Natural killer cell (primary cell): ENCODE measurements at regions not wholly inside any gene's neighbourhood (a gene's known extent, or its start where the extent isn't known, plus 50 kb on each side); places are given as distances from the start of the nearest gene placed in this dataset.

Experiments used
- ATAC-seq, 3 donors: fragments of 150-1000 bp in 2 of 3; fragments of 200-7000 bp in 1 of 3; cut with Tn5 transposase; 1 replicate in 1 of 3; 2 replicates in 2 of 3; pipeline ENCODE4 v1.10.0; 2021; ENCODE audit warnings: mild to moderate bottlenecking in 2 of 3, moderate library complexity in 2 of 3
- DNase-seq, 2 donors: peaks; one replicate each; pipeline versions ENCODE4 v3.0.0 to v3.0.0-alpha.2; 2013 to 2021; ENCODE audit warnings: mixed read lengths in 1 of 2
- H3K27ac ChIP-seq: one replicate; pipeline ENCODE4 v1.5.1; 2013; ENCODE audit warnings: mild to moderate bottlenecking, low read length
- H3K27me3 ChIP-seq: one replicate; pipeline ENCODE4 v1.6.1; 2013; ENCODE audit warnings: low read length; ENCODE audit not compliant: control insufficient read depth, insufficient read depth
- H3K36me3 ChIP-seq: one replicate; pipeline ENCODE4 v1.6.1; 2013; ENCODE audit warnings: low read length; ENCODE audit not compliant: control insufficient read depth, insufficient read depth
- H3K4me1 ChIP-seq: one replicate; pipeline ENCODE4 v1.6.1; 2013; ENCODE audit warnings: low read length; ENCODE audit not compliant: control insufficient read depth, insufficient read depth
- H3K4me3 ChIP-seq: one replicate; pipeline ENCODE4 v1.5.1; 2013; ENCODE audit warnings: low read length
- H3K9me3 ChIP-seq: one replicate; pipeline ENCODE4 v1.6.1; 2013; ENCODE audit warnings: low read length; ENCODE audit not compliant: control insufficient read depth, insufficient read depth
- H3K27ac Mint-ChIP-seq, 2 donors: one replicate each; pipeline ENCODE4 v1.8.0; 2022; ENCODE audit warnings: mild to moderate bottlenecking in 2 of 2, mixed read lengths in 2 of 2, moderate library complexity in 1 of 2
- H3K27me3 Mint-ChIP-seq, 2 donors: one replicate each; pipeline ENCODE4 v1.8.0; 2022; ENCODE audit warnings: low read depth in 2 of 2, mixed read lengths in 2 of 2
- H3K36me3 Mint-ChIP-seq: one replicate; pipeline ENCODE4 v1.8.0; 2022; ENCODE audit warnings: mixed read lengths
- H3K4me1 Mint-ChIP-seq, 2 donors: one replicate each; pipeline ENCODE4 v1.8.0; 2022; ENCODE audit warnings: mixed read lengths in 2 of 2
- H3K4me3 Mint-ChIP-seq: one replicate; pipeline ENCODE4 v1.8.0; 2022; ENCODE audit warnings: mild to moderate bottlenecking, moderate library complexity, mixed read lengths
- H3K9me3 Mint-ChIP-seq, 2 donors: one replicate each; pipeline ENCODE4 v1.8.0; 2022; ENCODE audit warnings: mixed read lengths in 2 of 2
- CTCF ChIP-seq: fragments of 200-600 bp; IDR thresholded peaks from one replicate; pipeline ENCODE4 v1.8.0; 2022; ENCODE audit warnings: antibody characterized with exemption
- WGBS: methylation state at CpG from one replicate; pipeline ENCODE4 v1.1.7; 2013; ENCODE audit warnings: missing lambda C conversion rate; ENCODE audit not compliant: insufficient coverage; 5-methylcytosine and 5-hydroxymethylcytosine counted together
- intact Hi-C: fragments of 100-400 bp; cut with micrococcal nuclease; formaldehyde crosslinking; loops from one replicate; pipeline ENCODE4 v1.14.2; 2022

DNA sequence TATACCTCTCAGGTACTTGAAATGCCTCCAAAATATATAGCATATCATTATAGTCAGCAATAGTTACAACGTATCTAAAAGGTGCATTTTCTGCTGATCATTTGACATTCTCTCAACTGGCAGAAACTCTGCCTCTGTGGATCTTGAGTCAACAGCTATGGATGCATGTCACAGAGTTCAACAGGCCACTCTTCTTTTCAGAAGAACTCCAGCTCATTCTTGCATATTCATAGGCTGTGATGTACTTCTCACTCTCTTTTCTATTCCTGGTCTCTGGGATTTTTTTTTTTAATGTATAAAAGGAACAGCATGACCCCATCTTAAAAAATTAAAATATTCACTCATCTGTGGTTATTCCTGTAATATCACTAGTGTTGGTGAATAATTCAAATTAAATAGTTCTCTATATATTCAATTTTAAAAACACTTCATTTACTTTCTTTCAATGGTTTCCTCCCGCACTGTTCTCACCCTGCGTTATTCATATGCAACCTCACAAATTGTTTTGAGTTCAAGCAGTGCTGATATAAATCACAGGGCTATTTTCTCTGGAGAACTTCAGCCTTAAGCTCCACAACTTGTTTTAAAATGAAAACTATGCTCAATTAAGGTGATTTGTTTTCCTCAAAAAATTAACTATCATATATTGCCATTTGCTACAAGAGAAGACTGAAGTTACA lies 1111.2 kb upstream of the ADGRL3 start:
- Histone ChIP-seq H3K4me3 (no peak overlapping the region), H3K9me3 (no peaks in the 10 kb centered on the region), H3K4me1 (no peaks in the 10 kb centered on the region), H3K27me3 (no peaks in the 10 kb centered on the region), H3K27ac (no peak overlapping the region), H3K36me3 (no peaks in the 10 kb centered on the region)
- no peak for ATAC-seq
- Mint-ChIP-seq H3K27ac (no peak overlapping the region), H3K4me3 (no peak overlapping the region), H3K9me3 (peaks cover 13 to 23% of the 10 kb centered on the region in 2 donors), H3K27me3 (no peaks in the 10 kb centered on the region), H3K4me1 (no peaks in the 10 kb centered on the region), H3K36me3 (peaks cover 9% of the 10 kb centered on the region)
- TF ChIP-seq CTCF: no peak
- 83% methylated on average over 3 of the region's 3 CpGs for WGBS
- no peak for DNase-seq
- intact Hi-C loops: no loop called here

DNA sequence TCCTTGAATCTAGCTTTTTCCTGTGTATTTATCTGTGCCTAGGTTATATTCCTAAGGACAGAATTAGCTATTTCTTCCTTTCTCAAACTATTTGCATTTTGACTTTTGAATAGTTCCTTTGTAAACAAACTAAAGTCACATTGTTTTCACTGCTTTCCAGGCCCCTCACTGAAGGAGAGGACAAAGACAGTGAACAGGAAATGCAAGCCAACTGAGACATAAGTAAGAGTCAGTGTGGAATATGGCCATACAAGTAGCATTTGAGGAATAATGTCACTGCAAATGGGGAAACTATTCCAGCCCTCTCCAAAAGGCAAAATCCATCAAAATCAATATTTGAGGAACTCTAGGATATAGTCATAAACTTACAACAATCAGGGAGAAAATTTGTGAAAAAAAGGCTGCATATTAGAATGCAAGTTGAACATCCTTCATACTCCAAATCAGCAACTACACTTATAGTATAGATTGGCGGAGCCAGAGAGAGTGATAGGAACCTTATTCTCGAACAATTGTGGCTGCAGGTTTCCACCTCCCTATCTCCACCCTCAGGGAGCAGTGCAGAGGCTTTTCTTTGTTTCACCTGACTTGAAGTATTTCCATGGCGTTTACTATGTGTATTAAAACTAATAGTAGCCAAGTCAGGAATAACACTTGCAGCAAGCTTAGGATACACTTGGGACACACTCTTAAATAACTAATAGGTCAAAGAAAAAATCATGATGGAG lies 1110.4 kb upstream of the ADGRL3 start:
- H3K4me1 Mint-ChIP-seq: no peaks in the 10 kb centered on the region
- TF ChIP-seq CTCF: no peak
- no peak overlapping the region for H3K4me3 Mint-ChIP-seq
- no peaks in the 10 kb centered on the region for H3K9me3 ChIP-seq
- no peaks in the 10 kb centered on the region for H3K27me3 Mint-ChIP-seq
- DNase-seq: no peak
- ATAC-seq: no peak
- H3K36me3 ChIP-seq: no peaks in the 10 kb centered on the region
- H3K9me3 Mint-ChIP-seq: peaks cover 10 to 19% of the 10 kb centered on the region in 2 donors
- no peak overlapping the region for H3K4me3 ChIP-seq
- H3K27me3 ChIP-seq: no peaks in the 10 kb centered on the region
- H3K36me3 Mint-ChIP-seq: peaks cover 9% of the 10 kb centered on the region
- WGBS: 83% methylated on average over 3 of the region's 3 CpGs
- intact Hi-C loops: no loop called here
- no peak overlapping the region for H3K27ac ChIP-seq
- H3K4me1 ChIP-seq: no peaks in the 10 kb centered on the region
- H3K27ac Mint-ChIP-seq: no peak overlapping the region

DNA sequence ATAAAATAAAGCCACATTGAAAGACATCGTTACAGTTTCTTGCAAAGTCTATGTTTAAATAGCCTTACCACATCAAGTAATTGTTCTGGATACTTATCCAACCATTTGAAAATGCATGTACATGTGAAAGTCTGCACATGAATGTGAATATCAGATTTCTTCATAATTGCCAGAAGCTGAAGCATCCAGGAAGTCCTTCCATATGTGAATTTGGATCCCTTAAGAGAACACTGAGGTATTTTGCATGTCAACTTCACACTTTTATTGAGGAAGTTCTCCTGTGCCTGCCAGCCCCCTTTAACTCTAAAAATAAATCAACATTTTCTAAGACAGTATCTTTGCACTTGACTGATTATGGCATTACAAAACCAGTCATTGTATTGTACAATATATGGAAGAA lies 1103.5 kb upstream of the ADGRL3 start:
- Histone ChIP-seq H3K36me3 (no peaks in the 10 kb centered on the region), H3K9me3 (peaks cover 6% of the 10 kb centered on the region), H3K27ac (no peak overlapping the region), H3K27me3 (no peaks in the 10 kb centered on the region), H3K4me1 (no peaks in the 10 kb centered on the region), H3K4me3 (no peak overlapping the region)
- 0% methylated on average over 1 of the region's 1 CpG for WGBS
- no peak for TF ChIP-seq CTCF
- Mint-ChIP-seq H3K27me3 (no peaks in the 10 kb centered on the region), H3K4me3 (no peak overlapping the region), H3K36me3 (no peaks in the 10 kb centered on the region), H3K27ac (no peak overlapping the region), H3K4me1 (no peaks in the 10 kb centered on the region), H3K9me3 (peaks cover 5 to 10% of the 10 kb centered on the region in 2 donors)
- ATAC-seq: no peak
- DNase-seq: no peak
- intact Hi-C loops: no loop called here
